ENCODE measurements at regions not wholly inside any gene's neighbourhood (a gene's known extent, or its start where the extent isn't known, plus 50 kb on each side); places are given as distances from the start of the nearest gene placed in this dataset.

- H3K27me3 ChIP-seq (ENCODE audit: insufficient read depth, low read length), result no peaks in the 10 kb centered on the region
- no peaks in the 10 kb centered on the region for H4K20me1 ChIP-seq (ENCODE audit: insufficient read depth, low read length)
- FAIRE-seq (no peak), DNase-seq (ENCODE audit: low read depth) (no peak)
- peaks cover 3% of the 10 kb centered on the region for H3K9me3 Mint-ChIP-seq (ENCODE audit: unreplicated experiment)
- no peak overlapping the region for H3K4me3 Mint-ChIP-seq (ENCODE audit: unreplicated experiment)
- H3K27ac ChIP-seq (ENCODE audit: low read depth, low read length), result no peak overlapping the region
- H3K4me2 ChIP-seq (ENCODE audit: low read length), result no peak overlapping the region
- H2AFZ ChIP-seq (ENCODE audit: low read depth, low read length), result no peak overlapping the region
- no peak for TF ChIP-seq CTCF (IDR thresholded peaks at IDR 0.05; ENCODE audit: insufficient read depth, low read depth, low read length)
- TF ChIP-seq EZH2 (IDR thresholded peaks at IDR 0.05; ENCODE audit: insufficient read depth, low read length), result no peak
- no peaks in the 10 kb centered on the region for H3K36me3 ChIP-seq (ENCODE audit: insufficient read depth, low read length)
- H3K9me3 ChIP-seq (ENCODE audit: insufficient read depth, low read depth, low read length), result no peaks in the 10 kb centered on the region
- peaks cover 6% of the 10 kb centered on the region for H3K27me3 Mint-ChIP-seq (ENCODE audit: low read depth, unreplicated experiment)
- H3K36me3 Mint-ChIP-seq (ENCODE audit: low read depth, unreplicated experiment), result no peaks in the 10 kb centered on the region
- no peak overlapping the region for H3K4me3 ChIP-seq (ENCODE audit: insufficient read depth, low read depth, low read length)
- H3K27ac Mint-ChIP-seq (ENCODE audit: unreplicated experiment), result no peak overlapping the region
- no peaks in the 10 kb centered on the region for H3K4me1 Mint-ChIP-seq (ENCODE audit: low read depth, unreplicated experiment)
- H3K4me1 ChIP-seq (ENCODE audit: insufficient read depth, low read length), result no peaks in the 10 kb centered on the region
- H3K79me2 ChIP-seq (ENCODE audit: insufficient read depth, low read length), result no peaks in the 10 kb centered on the region
- no peak overlapping the region for H3K9ac ChIP-seq (ENCODE audit: low read length)
These were observed 368.2 kb downstream of the CCSER2 start for GRCh38 chr10:84696610-84697009.

- H3K79me2 ChIP-seq (ENCODE audit: insufficient read depth, low read length), result no peaks in the 10 kb centered on the region
- H3K27me3 ChIP-seq (ENCODE audit: insufficient read depth, low read length), result no peaks in the 10 kb centered on the region
- TF ChIP-seq EZH2 (IDR thresholded peaks at IDR 0.05; ENCODE audit: insufficient read depth, low read length) (no peak), CTCF (IDR thresholded peaks at IDR 0.05; ENCODE audit: insufficient read depth, low read depth, low read length) (no peak)
- H3K4me3 ChIP-seq (ENCODE audit: insufficient read depth, low read depth, low read length), result no peak overlapping the region
- peaks cover 2% of the 10 kb centered on the region for H3K9me3 Mint-ChIP-seq (ENCODE audit: unreplicated experiment)
- H3K36me3 ChIP-seq (ENCODE audit: insufficient read depth, low read length), result no peaks in the 10 kb centered on the region
- H3K4me3 Mint-ChIP-seq (ENCODE audit: unreplicated experiment), result no peak overlapping the region
- H3K9ac ChIP-seq (ENCODE audit: low read length), result no peak overlapping the region
- H3K4me2 ChIP-seq (ENCODE audit: low read length), result no peak overlapping the region
- no peaks in the 10 kb centered on the region for H3K9me3 ChIP-seq (ENCODE audit: insufficient read depth, low read depth, low read length)
- FAIRE-seq (no peak), DNase-seq (ENCODE audit: low read depth) (no peak)
- H3K27ac ChIP-seq (ENCODE audit: low read depth, low read length), result no peak overlapping the region
- no peaks in the 10 kb centered on the region for H3K4me1 Mint-ChIP-seq (ENCODE audit: low read depth, unreplicated experiment)
- H3K27me3 Mint-ChIP-seq (ENCODE audit: low read depth, unreplicated experiment), result peaks cover 6% of the 10 kb centered on the region
- H4K20me1 ChIP-seq (ENCODE audit: insufficient read depth, low read length), result no peaks in the 10 kb centered on the region
- H2AFZ ChIP-seq (ENCODE audit: low read depth, low read length), result no peak overlapping the region
- no peaks in the 10 kb centered on the region for H3K36me3 Mint-ChIP-seq (ENCODE audit: low read depth, unreplicated experiment)
- no peaks in the 10 kb centered on the region for H3K4me1 ChIP-seq (ENCODE audit: insufficient read depth, low read length)
- no peak overlapping the region for H3K27ac Mint-ChIP-seq (ENCODE audit: unreplicated experiment)
These were observed 370.6 kb downstream of the CCSER2 start for GRCh38 chr10:84698989-84699388.

DNA sequence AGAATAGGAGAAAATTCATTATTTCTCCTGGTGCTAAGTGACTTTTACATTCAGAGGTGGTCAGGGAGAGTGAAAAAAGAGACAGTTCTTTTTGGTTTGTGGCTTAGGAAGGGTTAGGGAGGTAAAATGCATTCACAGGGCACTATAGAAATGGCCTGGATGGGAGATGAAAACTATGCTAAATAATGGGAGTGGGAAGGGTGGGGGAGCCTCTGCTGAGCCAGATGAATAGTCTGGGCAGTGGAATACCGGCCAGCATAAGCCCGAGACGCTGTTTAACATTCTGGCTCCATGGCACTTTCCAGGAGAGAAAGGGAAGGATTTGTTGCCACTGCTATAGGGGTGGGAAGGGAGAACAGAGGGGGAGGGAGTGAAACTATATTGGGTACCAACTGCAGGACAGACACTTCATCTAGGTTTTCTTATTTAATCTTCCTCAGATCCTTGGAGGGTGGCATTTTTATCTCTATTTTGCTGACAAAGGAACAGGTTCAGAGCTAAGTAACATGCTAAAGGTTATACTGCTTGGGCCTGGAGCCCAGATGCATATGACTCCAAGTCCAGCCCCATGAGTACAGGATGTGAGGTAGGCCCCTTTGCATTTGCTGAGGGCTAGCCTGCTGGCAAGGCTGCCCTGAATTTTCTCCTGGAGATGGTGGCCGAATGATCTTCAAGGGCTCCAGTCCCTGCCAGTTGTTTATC lies 372.4 kb downstream of the CCSER2 start:
- Histone ChIP-seq H4K20me1 (ENCODE audit: insufficient read depth, low read length) (no peaks in the 10 kb centered on the region), H3K4me1 (ENCODE audit: insufficient read depth, low read length) (no peaks in the 10 kb centered on the region), H3K9me3 (ENCODE audit: insufficient read depth, low read depth, low read length) (no peaks in the 10 kb centered on the region), H2AFZ (ENCODE audit: low read depth, low read length) (no peak overlapping the region), H3K4me2 (ENCODE audit: low read length) (no peak overlapping the region), H3K79me2 (ENCODE audit: insufficient read depth, low read length) (no peaks in the 10 kb centered on the region), H3K9ac (ENCODE audit: low read length) (no peak overlapping the region), H3K4me3 (ENCODE audit: insufficient read depth, low read depth, low read length) (no peak overlapping the region), H3K27ac (ENCODE audit: low read depth, low read length) (no peak overlapping the region), H3K27me3 (ENCODE audit: insufficient read depth, low read length) (no peaks in the 10 kb centered on the region), H3K36me3 (ENCODE audit: insufficient read depth, low read length) (no peaks in the 10 kb centered on the region)
- TF ChIP-seq EZH2 (IDR thresholded peaks at IDR 0.05; ENCODE audit: insufficient read depth, low read length) (no peak), CTCF (IDR thresholded peaks at IDR 0.05; ENCODE audit: insufficient read depth, low read depth, low read length) (no peak)
- Mint-ChIP-seq H3K27me3 (ENCODE audit: low read depth, unreplicated experiment) (peaks cover 6% of the 10 kb centered on the region), H3K4me1 (ENCODE audit: low read depth, unreplicated experiment) (no peaks in the 10 kb centered on the region), H3K4me3 (ENCODE audit: unreplicated experiment) (no peak overlapping the region), H3K9me3 (ENCODE audit: unreplicated experiment) (peaks cover 2% of the 10 kb centered on the region), H3K27ac (ENCODE audit: unreplicated experiment) (no peak overlapping the region), H3K36me3 (ENCODE audit: low read depth, unreplicated experiment) (no peaks in the 10 kb centered on the region)
- no peak for DNase-seq (ENCODE audit: low read depth)
- FAIRE-seq, result no peak
